ENCODE measurements at regions not wholly inside any gene's neighbourhood (a gene's known extent, or its start where the extent isn't known, plus 50 kb on each side); places are given as distances from the start of the nearest gene placed in this dataset.
A peak's percentile ranks its signal among the peaks of the same experiment; 100 is the strongest.
"Not testable (repeated sequence)": the region's sequence is repeated elsewhere in the genome, so short reads cannot be mapped to it uniquely, and the experiment has no call there.

DNA sequence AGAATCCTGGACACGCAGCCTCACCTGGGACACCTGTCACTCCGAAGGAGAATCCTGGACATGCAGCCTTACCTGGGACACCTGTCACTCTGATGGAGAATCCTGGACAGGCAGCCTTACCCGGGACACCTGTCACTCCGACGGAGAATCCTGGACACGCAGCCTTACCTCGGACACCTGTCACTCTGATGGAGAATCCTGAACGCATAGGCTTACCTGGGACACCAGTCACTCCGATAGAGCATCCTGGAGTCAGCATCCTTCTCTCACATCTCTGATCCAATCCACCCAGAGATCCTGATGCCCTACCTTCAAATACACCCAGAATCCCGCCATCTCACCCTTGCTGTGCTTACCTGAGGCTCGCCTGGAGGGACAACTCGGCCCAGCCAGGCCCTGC, 154.9 kb downstream of the NDUFA10 start:
- intact Hi-C loops (cut with DNase I) = no loop called here
- peak in 1 of 42 donors; percentile 25 for DNase-seq

GRCh38 chr2:239869272-239870155, 155.6 kb downstream of the NDUFA10 start:
- intact Hi-C loops (cut with DNase I) = no loop called here
- DNase-seq = peak in 2 of 42 donors; percentile 12 to 33

DNA sequence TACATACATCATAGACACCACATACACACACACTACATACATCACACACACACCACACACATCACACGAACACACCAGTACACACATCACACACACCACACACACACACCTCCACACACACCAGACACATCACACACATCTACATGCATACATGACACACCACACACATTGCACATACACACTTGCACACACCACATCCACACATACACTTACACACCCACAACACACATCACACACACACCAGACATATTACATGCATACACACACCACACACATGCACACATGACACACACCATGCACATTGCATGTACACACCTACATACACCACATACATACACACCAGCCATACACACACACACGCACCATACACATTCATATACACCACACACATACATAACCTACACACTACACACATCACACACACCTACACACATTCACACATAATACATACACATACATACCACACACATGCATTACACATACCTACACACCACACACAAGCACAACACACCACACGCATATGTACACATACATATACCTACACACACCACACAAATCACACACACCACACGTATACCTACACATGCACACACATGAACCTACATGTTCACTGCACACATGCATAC, 156.5 kb downstream of the NDUFA10 start:
- intact Hi-C loops (cut with DNase I) = no loop called here
- DNase-seq = peak in 1 of 42 donors; percentile 8

DNA sequence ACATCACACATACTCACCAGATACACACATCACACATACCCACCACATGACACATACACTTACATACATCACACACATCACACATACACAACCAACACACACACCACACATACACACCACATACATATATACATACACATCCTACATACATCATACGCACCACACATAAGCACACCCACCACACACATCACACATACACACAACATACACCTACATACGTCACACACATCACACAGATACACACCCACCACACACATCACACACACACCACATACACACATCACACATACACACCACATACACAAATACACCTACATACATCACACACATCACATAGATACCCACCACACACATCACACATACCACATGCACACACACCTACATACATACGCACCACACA, 158.4 kb downstream of the NDUFA10 start:
- DNase-seq = no peak
- intact Hi-C loops (cut with DNase I) = no loop called here

DNA sequence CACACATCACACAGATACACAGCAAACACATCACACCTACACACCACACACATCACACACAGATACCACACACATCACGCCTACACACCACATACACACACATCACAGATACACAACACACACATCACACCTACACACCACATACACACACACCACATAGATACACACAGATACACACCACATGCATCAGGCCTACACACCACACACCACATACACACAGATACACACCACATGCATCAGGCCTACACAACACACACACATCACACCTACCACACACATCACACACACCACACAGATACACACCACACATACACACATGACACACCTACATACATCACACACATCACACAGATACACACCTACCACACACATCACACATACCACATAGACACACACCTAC, 158.8 kb downstream of the NDUFA10 start:
- intact Hi-C loops (cut with DNase I) = no loop called here
- DNase-seq = no peak

- DNase-seq; intact Hi-C loops (cut with DNase I): not testable (repeated sequence)
Measured at GRCh38 chr2:239865856-239866255, 159.3 kb downstream of the NDUFA10 start.

DNA sequence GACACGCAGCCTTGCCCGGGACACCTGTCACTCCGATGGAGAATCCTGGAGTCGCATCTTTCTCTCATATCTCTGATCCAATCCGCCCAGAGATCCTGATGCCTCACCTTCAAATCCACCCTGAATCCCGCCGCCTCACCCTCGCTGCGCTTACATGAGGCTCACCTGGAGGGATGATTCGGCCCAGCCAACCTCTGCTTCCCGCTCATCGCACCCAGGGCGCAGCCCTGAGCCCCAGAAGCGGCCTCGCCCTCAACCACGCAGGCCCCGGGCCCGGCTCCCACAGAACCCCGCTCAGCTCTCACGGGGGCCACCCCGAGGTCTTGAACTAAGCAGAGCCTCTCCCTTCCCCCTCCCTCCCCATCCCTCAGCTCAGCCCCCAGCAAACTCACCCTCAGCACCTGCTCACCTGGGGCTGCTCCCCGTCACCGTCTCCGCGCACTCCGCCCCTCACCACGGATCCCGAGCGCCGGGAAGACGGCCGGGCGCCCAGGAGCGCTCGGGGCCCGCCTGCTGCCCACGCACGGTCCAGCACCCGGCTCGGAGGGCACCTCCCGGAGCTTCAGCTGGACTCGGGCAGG, 160.0 kb downstream of the NDUFA10 start:
- DNase-seq = no peak
- intact Hi-C loops (cut with DNase I) = no loop called here

DNA sequence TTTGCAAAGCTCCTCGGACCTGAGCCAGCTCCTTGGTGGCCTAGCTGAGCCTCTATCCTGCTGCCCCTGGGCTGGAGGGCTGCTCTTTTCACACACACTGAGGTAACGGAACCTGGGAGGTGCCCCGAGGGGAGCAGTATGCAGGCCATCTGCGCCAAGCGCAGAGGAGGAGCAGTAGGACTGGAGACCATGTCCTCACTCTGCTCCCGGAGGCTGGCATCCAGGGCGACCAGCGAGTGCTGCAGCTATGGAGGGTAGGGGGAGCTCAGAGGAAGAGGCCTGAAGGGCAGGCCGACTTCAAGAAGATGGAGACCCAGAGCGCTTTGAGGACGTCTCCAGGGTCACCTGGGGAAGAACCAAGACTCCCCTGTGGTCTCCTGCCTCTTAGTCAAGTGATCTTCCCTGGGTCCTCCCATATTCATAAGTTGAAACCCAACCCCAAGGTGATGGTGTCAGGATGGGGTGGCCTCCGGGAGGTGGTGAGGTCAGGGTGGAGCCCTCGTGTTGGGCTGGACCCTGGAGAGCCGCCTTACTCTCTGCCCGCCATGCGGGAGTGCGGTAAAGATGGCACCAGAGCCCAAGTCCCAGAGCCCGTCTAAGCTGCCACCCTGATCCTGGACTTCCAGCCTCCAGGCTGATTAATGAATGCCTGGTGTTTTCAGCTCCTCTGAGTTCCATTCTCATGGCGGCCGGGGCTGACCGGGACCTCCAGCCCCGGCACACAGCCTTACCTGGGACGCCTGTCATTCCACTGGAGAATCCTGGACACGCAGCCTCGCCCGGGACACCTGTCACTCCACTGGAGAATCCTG, 160.7 kb downstream of the NDUFA10 start:
- no peak for DNase-seq
- intact Hi-C loops (cut with DNase I) = no loop called here

DNA sequence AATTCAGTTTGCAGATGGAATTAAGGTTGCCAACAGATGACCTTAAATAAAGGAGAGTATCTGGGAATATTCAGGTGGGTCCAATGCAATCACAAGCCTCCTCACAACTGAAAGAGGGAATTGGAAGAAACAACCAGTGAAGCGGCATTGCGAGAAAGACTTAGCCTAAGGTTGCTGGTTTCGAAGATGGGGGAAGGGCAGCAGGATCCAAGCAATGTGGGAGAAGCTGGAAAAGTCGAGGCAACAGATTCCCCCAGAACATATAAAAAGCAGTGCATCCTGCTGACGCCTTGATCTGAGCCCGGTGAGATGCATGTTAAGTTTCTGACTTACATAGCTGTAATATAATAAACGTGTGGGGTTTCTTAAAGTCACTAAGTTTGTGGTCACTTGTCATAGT, 162.5 kb downstream of the NDUFA10 start:
- no peak for DNase-seq
- intact Hi-C loops (cut with DNase I) = no loop called here

DNA sequence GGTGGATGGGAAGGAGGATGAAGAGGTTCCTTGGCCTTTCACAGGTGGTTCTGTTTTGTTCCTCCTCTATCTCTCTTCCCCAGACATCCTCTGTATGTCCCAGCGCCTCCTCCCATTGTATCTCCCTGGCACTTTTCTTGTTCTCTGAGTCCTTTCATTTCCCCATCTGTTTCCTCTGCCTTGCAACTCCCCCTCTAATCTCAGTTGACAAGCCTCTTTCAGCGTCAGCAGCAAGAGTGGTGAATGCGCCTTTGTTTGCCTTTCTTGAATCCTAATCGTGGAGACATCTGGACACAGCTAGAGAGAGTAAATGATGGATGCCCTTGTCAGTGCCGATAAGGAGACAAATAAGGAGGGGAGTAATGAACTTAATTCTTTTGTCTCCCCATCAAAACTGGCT, 167.0 kb downstream of the NDUFA10 start:
- DNase-seq = peak in 23 of 42 donors; percentile 13 to 70 (median 36)
- intact Hi-C loops (cut with DNase I) = no loop called here

GRCh38 chr2:239857591-239857990, 167.6 kb downstream of the NDUFA10 start:
- peak in 1 of 42 donors; percentile 9 for DNase-seq
- intact Hi-C loops (cut with DNase I) = no loop called here

GRCh38 chr2:239856620-239857285, 168.4 kb downstream of the NDUFA10 start:
- peak in 2 of 42 donors; percentile 20 to 21 for DNase-seq
- intact Hi-C loops (cut with DNase I) = no loop called here

GRCh38 chr2:239855863-239856587, 169.1 kb downstream of the NDUFA10 start:
- DNase-seq = peak in 2 of 42 donors; percentile 22 to 35
- intact Hi-C loops (cut with DNase I) = no loop called here

DNA sequence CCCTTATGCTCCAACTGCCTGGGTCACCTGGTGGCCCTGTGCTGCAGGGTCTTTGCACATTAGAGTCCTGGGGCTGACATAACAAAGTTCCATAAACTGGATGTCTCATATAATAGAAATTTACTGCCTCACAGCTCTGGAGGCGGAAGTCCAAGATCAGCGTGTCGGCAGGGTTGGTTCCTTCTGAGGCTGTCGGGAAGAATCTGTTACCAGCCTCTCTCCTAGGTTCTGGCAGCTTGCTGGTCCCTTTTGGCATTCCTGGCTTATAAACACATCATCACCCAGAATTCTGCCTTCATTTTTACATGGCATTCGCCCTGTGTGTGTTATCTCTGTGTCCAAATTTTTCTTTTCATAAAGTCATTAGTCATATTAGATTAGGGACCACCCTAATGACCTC, 170.5 kb downstream of the NDUFA10 start:
- peak in 2 of 42 donors; percentile 16 to 21 for DNase-seq
- intact Hi-C loops (cut with DNase I) = no loop called here

- intact Hi-C loops (cut with DNase I) = no loop called here
- peak in 1 of 42 donors; percentile 14 for DNase-seq
Measured at GRCh38 chr2:239853706-239854327, 171.3 kb downstream of the NDUFA10 start.

- intact Hi-C loops (cut with DNase I) = no loop called here
- peak in 1 of 42 donors; percentile 13 for DNase-seq
Measured at GRCh38 chr2:239853121-239853520, 172.0 kb downstream of the NDUFA10 start.

DNA sequence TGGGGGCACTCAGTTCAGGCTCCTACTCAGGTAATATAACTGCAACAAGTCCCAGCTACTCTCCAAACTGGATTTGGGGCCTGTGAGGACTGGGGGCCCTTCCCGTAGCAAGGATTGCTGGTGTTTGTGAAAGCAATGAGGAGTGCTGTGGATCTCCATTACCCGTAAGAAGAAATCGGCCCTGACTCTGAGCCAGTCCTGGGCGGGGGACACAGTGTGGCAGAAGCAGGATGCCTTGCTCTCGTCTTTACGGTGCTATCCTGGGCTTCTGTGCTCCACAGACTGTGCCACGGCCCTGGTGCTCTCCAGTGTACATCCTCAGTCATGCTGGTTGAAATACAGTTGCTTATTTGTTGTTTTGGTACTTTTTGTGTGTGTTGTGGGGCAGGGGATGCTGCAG, 172.9 kb downstream of the NDUFA10 start:
- peak in 2 of 42 donors; percentile 4 to 12 for DNase-seq
- intact Hi-C loops (cut with DNase I) = no loop called here

Measured in head of caudate nucleus (tissue), 42 donors.